K562 (cell line): ENCODE measurements at regions not wholly inside any gene's neighbourhood (a gene's known extent, or its start where the extent isn't known, plus 50 kb on each side); places are given as distances from the start of the nearest gene placed in this dataset.

ENCODE experiments used
- ATF6 ChIP-seq: sonication (generic); formaldehyde crosslinking; IDR thresholded peaks from 2 replicates; pipeline ENCODE4 v1.4.0; 2020; ENCODE audit warnings: mild to moderate bottlenecking, missing genetic modification reagents
- BHLHE40 ChIP-seq: IDR thresholded peaks from 2 replicates; pipeline ENCODE4 v1.6.1; 2011; ENCODE audit warnings: low read length, improper control_type of control experiment
- KDM2B ChIP-seq: fragments of 250-450 bp; sonication (Bioruptor Pico); IDR thresholded peaks from 2 replicates; pipeline ENCODE4 v1.8.0; 2021; ENCODE audit warnings: mild to moderate bottlenecking, moderate library complexity
- MAFG ChIP-seq: fragments of 450-650 bp; conservative IDR thresholded peaks from 2 replicates; pipeline ENCODE4 v1.6.1; 2016; ENCODE audit warnings: missing genetic modification characterization, missing compliant biosample characterization
- NFRKB ChIP-seq: fragments of 450-650 bp; IDR thresholded peaks from 2 replicates; pipeline ENCODE4 v1.6.1; 2016; ENCODE audit warnings: low read depth
- POLR2A ChIP-seq: fragments of 450-650 bp; conservative IDR thresholded peaks from 2 replicates; pipeline ENCODE4 v1.6.1; 2016
- POLR2AphosphoS5 ChIP-seq: IDR thresholded peaks from 2 replicates; pipeline ENCODE4 v1.6.1; 2011; ENCODE audit warnings: mild to moderate bottlenecking, low read depth, low read length, moderate library complexity; ENCODE audit not compliant: control insufficient read depth, insufficient read depth
- SIN3B ChIP-seq: fragments of 450-650 bp; IDR thresholded peaks from 2 replicates; pipeline ENCODE4 v1.6.1; 2017; ENCODE audit warnings: low read depth, mild to moderate bottlenecking, moderate library complexity
- SMAD3 ChIP-seq: fragments of 450-650 bp; formaldehyde crosslinking; conservative IDR thresholded peaks from 2 replicates; pipeline ENCODE4 v1.4.0; 2020; ENCODE audit warnings: mild to moderate bottlenecking
- SMARCC2 ChIP-seq: fragments of 450-650 bp; IDR thresholded peaks from 2 replicates; pipeline ENCODE4 v1.6.1; 2017; ENCODE audit warnings: antibody characterized with exemption, moderate library complexity, mild to moderate bottlenecking, low read depth
- XRCC4 ChIP-seq: IDR thresholded peaks from one replicate; pipeline ENCODE4 v1.6.1; 2011; ENCODE audit not compliant: insufficient read depth, insufficient read length; ENCODE audit errors: extremely low read depth
- ZBED1 ChIP-seq: IDR thresholded peaks from 2 replicates; pipeline ENCODE4 v1.6.1; 2014
- ZFP36 ChIP-seq: fragments of 150-350 bp; IDR thresholded peaks from 2 replicates; pipeline ENCODE4 v1.6.1; 2018; ENCODE audit warnings: low read length, low read depth; ENCODE audit not compliant: partially characterized antibody
- ZZZ3 ChIP-seq: fragments of 450-650 bp; IDR thresholded peaks from 2 replicates; pipeline ENCODE4 v1.6.1; 2016; ENCODE audit warnings: antibody characterized with exemption, mild to moderate bottlenecking, moderate library complexity

DNA sequence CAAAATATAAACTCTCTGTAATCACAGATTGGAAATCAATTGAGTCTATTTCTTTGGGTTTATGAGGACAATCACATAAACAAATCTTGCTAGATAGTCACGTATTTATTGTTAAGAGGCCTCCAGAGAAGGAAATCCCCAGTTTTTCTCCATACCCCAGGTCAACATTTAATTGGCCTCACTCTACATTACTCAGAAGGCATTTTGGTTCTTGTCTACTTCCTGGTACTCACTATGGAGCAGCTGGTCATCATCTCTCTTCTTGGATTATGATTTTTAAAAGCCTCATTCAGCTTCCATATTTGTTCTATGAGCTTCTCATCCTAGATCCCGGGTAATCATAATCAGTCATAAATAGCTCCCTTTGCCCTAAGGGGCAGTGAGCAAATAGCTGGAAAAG is 81.6 kb upstream of the LNX1 start:
- TF ChIP-seq ZBED1 (no peak), POLR2A (no peak), POLR2AphosphoS5 (no peak), BHLHE40 (no peak), SIN3B (no peak), KDM2B (CRISPR knock-in tag) (no peak), XRCC4 (no peak), ATF6 (CRISPR knock-in tag) (no peak), MAFG (no peak), ZZZ3 (no peak), NFRKB (no peak), ZFP36 (no peak), SMARCC2 (no peak), SMAD3 (no peak)
